PC-3 (cell line): ENCODE measurements at regions not wholly inside any gene's neighbourhood (a gene's known extent, or its start where the extent isn't known, plus 50 kb on each side); places are given as distances from the start of the nearest gene placed in this dataset.

Experiments
- ATAC-seq: fragments of 200-7000 bp; cut with Tn5 transposase; 2 replicates; pipeline ENCODE4 v1.9.1; 2020; ENCODE audit warnings: mild to moderate bottlenecking, moderate library complexity
- BruUV-seq: library from RNA; stranded (reverse); fragments of 400-500 nt; replicated peaks from 2 replicates; lab custom pipeline; 2021; lab: Mats Ljungman, UMichigan
- CTCF ChIA-PET: fragments of 300-600 bp; sonication (Branson Sonifier 250); formaldehyde crosslinking; loops from one replicate; lab custom pipeline; 2022; ENCODE audit warnings: antibody characterized with exemption; lab: Charles Lee
- POLR2A ChIA-PET: fragments of 300-600 bp; sonication (Branson Sonifier 250); formaldehyde crosslinking; loops from one replicate; lab custom pipeline; 2022; ENCODE audit warnings: antibody characterized with exemption; ENCODE audit not compliant: unreplicated experiment; lab: Charles Lee
- DNase-seq: peaks from one replicate; pipeline ENCODE4 v3.0.0-alpha.2; 2015
- H2AFZ ChIP-seq: fragments of 300-600 bp; sonication (generic); 2 replicates; pipeline ENCODE4 v1.6.0; 2016; ENCODE audit warnings: antibody characterized with exemption, low read length
- H3F3A ChIP-seq: fragments of 300-600 bp; sonication (generic); one replicate; pipeline ENCODE4 v1.6.0; 2017; ENCODE audit warnings: antibody characterized with exemption, low read length, control low read depth, mild to moderate bottlenecking; ENCODE audit not compliant: unreplicated experiment
- H3K27ac ChIP-seq: fragments of 300-600 bp; sonication (generic); 2 replicates; pipeline ENCODE4 v1.5.1; 2016; ENCODE audit warnings: mild to moderate bottlenecking, low read length
- H3K27me3 ChIP-seq: fragments of 300-600 bp; sonication (generic); 2 replicates; pipeline ENCODE4 v1.6.1; 2016; ENCODE audit warnings: low read length, mixed read lengths
- H3K36me3 ChIP-seq: fragments of 300-600 bp; sonication (generic); 2 replicates; pipeline ENCODE4 v1.6.1; 2016; ENCODE audit warnings: low read depth, mixed run types, low read length, mixed read lengths
- H3K4me1 ChIP-seq: fragments of 300-600 bp; sonication (generic); 2 replicates; pipeline ENCODE4 v1.5.1; 2016; ENCODE audit warnings: low read length; ENCODE audit not compliant: insufficient read depth
- H3K4me2 ChIP-seq: fragments of 300-600 bp; sonication (generic); 2 replicates; pipeline ENCODE4 v1.6.0; 2016; ENCODE audit warnings: low read length
- H3K4me3 ChIP-seq: fragments of 300-600 bp; sonication (generic); 2 replicates; pipeline ENCODE4 v1.5.1; 2016; ENCODE audit warnings: mild to moderate bottlenecking, low read length, mixed read lengths
- H3K79me2 ChIP-seq: fragments of 300-600 bp; sonication (generic); 2 replicates; pipeline ENCODE4 v1.6.1; 2017; ENCODE audit warnings: low read length, mixed read lengths
- H3K9ac ChIP-seq: fragments of 300-600 bp; sonication (generic); 2 replicates; pipeline ENCODE4 v1.6.0; 2016; ENCODE audit warnings: mild to moderate bottlenecking, low read length
- H3K9me2 ChIP-seq: fragments of 300-600 bp; sonication (generic); replicated peaks from 2 replicates; pipeline ENCODE4 v1.6.1; 2016; ENCODE audit warnings: mixed run types, low read length, mixed read lengths
- H3K9me3 ChIP-seq: fragments of 300-600 bp; sonication (generic); 2 replicates; pipeline ENCODE4 v1.6.1; 2016; ENCODE audit warnings: low read length, mixed read lengths
- H4K20me1 ChIP-seq: fragments of 300-600 bp; sonication (generic); 2 replicates; pipeline ENCODE4 v1.6.1; 2016; ENCODE audit warnings: low read length, mixed read lengths
- CTCF ChIP-seq: fragments of 300-600 bp; sonication (generic); conservative IDR thresholded peaks from 2 replicates; pipeline ENCODE4 v1.5.1; 2017; ENCODE audit warnings: antibody characterized with exemption, low read depth, mild to moderate bottlenecking, low read length
- EZH2 ChIP-seq: fragments of 300-600 bp; sonication (generic); IDR thresholded peaks from one replicate; pipeline ENCODE4 v1.6.1; 2017; ENCODE audit warnings: antibody characterized with exemption, mild to moderate bottlenecking, low read length; ENCODE audit not compliant: unreplicated experiment
- EZH2phosphoT487 ChIP-seq: fragments of 300-600 bp; sonication (generic); IDR thresholded peaks from 2 replicates; pipeline ENCODE4 v1.6.1; 2018; ENCODE audit warnings: mild to moderate bottlenecking, antibody characterized with exemption, low read length, borderline replicate concordance
- intact Hi-C: fragments of 100-400 bp; cut with micrococcal nuclease; formaldehyde crosslinking; loops from 2 replicates; pipeline ENCODE4 v1.9.0; 2023

GRCh38 chr2:175743011-175743410 is 259.1 kb downstream of the LNPK start:
- Histone ChIP-seq H3K9me2 (no peaks in the 10 kb centered on the region), H3F3A (no peaks in the 10 kb centered on the region), H2AFZ (no peak overlapping the region), H3K27ac (no peak overlapping the region), H3K79me2 (no peaks in the 10 kb centered on the region), H3K4me3 (no peak overlapping the region), H3K36me3 (no peaks in the 10 kb centered on the region), H3K4me2 (no peak overlapping the region), H3K4me1 (no peaks in the 10 kb centered on the region), H3K27me3 (peaks cover 60% of the 10 kb centered on the region), H3K9ac (no peak overlapping the region), H3K9me3 (no peaks in the 10 kb centered on the region), H4K20me1 (no peaks in the 10 kb centered on the region)
- no peak for DNase-seq
- ATAC-seq: no peak
- ChIA-PET CTCF (no interaction called here), POLR2A (no interaction called here)
- no peak for TF ChIP-seq CTCF
- intact Hi-C loops: no loop called here
- BruUV-seq: no TSS peak

- no peaks in the 10 kb centered on the region for H3K9me2 ChIP-seq
- intact Hi-C loops: no loop called here
- CTCF ChIA-PET: no interaction called here
- H3K27me3 ChIP-seq: peaks cover 60% of the 10 kb centered on the region
- H3F3A ChIP-seq: no peaks in the 10 kb centered on the region
- no peaks in the 10 kb centered on the region for H3K4me1 ChIP-seq
- no peak overlapping the region for H3K9ac ChIP-seq
- H3K4me2 ChIP-seq: no peak overlapping the region
- TF ChIP-seq EZH2 (no peak), EZH2phosphoT487 (no peak), CTCF (no peak)
- no peak overlapping the region for H3K4me3 ChIP-seq
- ATAC-seq: no peak
- H4K20me1 ChIP-seq: no peaks in the 10 kb centered on the region
- no peaks in the 10 kb centered on the region for H3K79me2 ChIP-seq
- BruUV-seq: no TSS peak
- peak; percentile 28 for DNase-seq
- H3K27ac ChIP-seq: no peak overlapping the region
- no peak overlapping the region for H2AFZ ChIP-seq
- no peaks in the 10 kb centered on the region for H3K36me3 ChIP-seq
- H3K9me3 ChIP-seq: no peaks in the 10 kb centered on the region
- POLR2A ChIA-PET: no interaction called here
These were observed 259.7 kb downstream of the LNPK start for GRCh38 chr2:175742367-175742766.

GRCh38 chr2:175741164-175741563 is 260.9 kb downstream of the LNPK start:
- ATAC-seq (no peak), DNase-seq (no peak)
- H3K79me2 ChIP-seq: no peaks in the 10 kb centered on the region
- H4K20me1 ChIP-seq: no peaks in the 10 kb centered on the region
- no peak overlapping the region for H3K4me3 ChIP-seq
- H3K9ac ChIP-seq: no peak overlapping the region
- no peak overlapping the region for H3K4me2 ChIP-seq
- H3K4me1 ChIP-seq: no peaks in the 10 kb centered on the region
- no peaks in the 10 kb centered on the region for H3K9me3 ChIP-seq
- no peak overlapping the region for H2AFZ ChIP-seq
- BruUV-seq: no TSS peak
- CTCF ChIA-PET: no interaction called here
- intact Hi-C loops: no loop called here
- H3F3A ChIP-seq: no peaks in the 10 kb centered on the region
- peaks cover 60% of the 10 kb centered on the region for H3K27me3 ChIP-seq
- TF ChIP-seq EZH2 (no peak), CTCF (no peak), EZH2phosphoT487 (no peak)
- no peaks in the 10 kb centered on the region for H3K9me2 ChIP-seq
- POLR2A ChIA-PET: no interaction called here
- H3K27ac ChIP-seq: no peak overlapping the region
- H3K36me3 ChIP-seq: no peaks in the 10 kb centered on the region
